HEK293 (cell line): ENCODE measurements at regions not wholly inside any gene's neighbourhood (a gene's known extent, or its start where the extent isn't known, plus 50 kb on each side); places are given as distances from the start of the nearest gene placed in this dataset.

Source experiments
- CTCF ChIA-PET: fragments of 350-600 bp; formaldehyde crosslinking; extraction: SDS; loops from one replicate; lab custom pipeline; 2021; ENCODE audit warnings: antibody characterized with exemption; lab: Yijun Ruan, JAX
- POLR2A ChIA-PET: fragments of 300-600 bp; formaldehyde crosslinking; extraction: SDS; loops from one replicate; lab custom pipeline; 2020; ENCODE audit warnings: antibody characterized with exemption, inconsistent platforms; lab: Yijun Ruan, JAX
- H3K27ac ChIP-seq: fragments of 200-500 bp; sonication (Bioruptor generic); 2 replicates; pipeline ENCODE4 v1.5.1; 2014; ENCODE audit warnings: low read depth, low read length, control low read depth, inconsistent platforms; ENCODE audit errors: extremely low read depth
- H3K36me3 ChIP-seq, 2 experiments: fragments of 200-500 bp in 1 of 2; sonication (Bioruptor generic) in 1 of 2; 1 replicate in 1 of 2; 2 replicates in 1 of 2; pipeline ENCODE4 v1.5.1; 2014 to 2017; ENCODE audit warnings: inconsistent platforms in 2 of 2, low read length in 2 of 2; ENCODE audit not compliant: control insufficient read depth in 2 of 2, insufficient read depth in 1 of 2
- H3K4me1 ChIP-seq: fragments of 200-500 bp; sonication (Bioruptor generic); 2 replicates; pipeline ENCODE4 v1.5.1; 2014; ENCODE audit warnings: mild to moderate bottlenecking, low read length, inconsistent platforms; ENCODE audit not compliant: control insufficient read depth, insufficient read depth
- H3K4me3 ChIP-seq: 2 replicates; pipeline ENCODE4 v1.5.1; 2011; ENCODE audit warnings: low read depth, mild to moderate bottlenecking, control low read depth, low read length, moderate library complexity
- H3K9me3 ChIP-seq: fragments of 200-500 bp; sonication (Bioruptor generic); 2 replicates; pipeline ENCODE4 v1.5.1; 2014; ENCODE audit warnings: low read depth, low read length, inconsistent platforms; ENCODE audit not compliant: control insufficient read depth, insufficient read depth
- SP7 ChIP-seq: fragments of 450-650 bp; formaldehyde crosslinking; IDR thresholded peaks from 2 replicates; pipeline ENCODE4 v1.5.1; 2016; ENCODE audit warnings: missing biosample characterization, missing genetic modification characterization
- WT1 ChIP-seq: fragments of 450-650 bp; formaldehyde crosslinking; IDR thresholded peaks from 2 replicates; pipeline ENCODE4 v1.5.1; 2016; ENCODE audit warnings: missing biosample characterization, missing genetic modification characterization
- ZNF138 ChIP-seq: fragments of 450-650 bp; formaldehyde crosslinking; IDR thresholded peaks from 2 replicates; pipeline ENCODE4 v1.5.1; 2016; ENCODE audit warnings: missing biosample characterization, missing genetic modification characterization, borderline replicate concordance
- ZNF175 ChIP-seq: fragments of 450-650 bp; formaldehyde crosslinking; IDR thresholded peaks from 2 replicates; pipeline ENCODE4 v1.5.1; 2016; ENCODE audit warnings: missing biosample characterization, missing genetic modification characterization
- ZNF221 ChIP-seq: fragments of 450-650 bp; formaldehyde crosslinking; IDR thresholded peaks from 2 replicates; pipeline ENCODE4 v1.5.1; 2017; ENCODE audit warnings: missing biosample characterization, missing genetic modification characterization, borderline replicate concordance
- ZNF239 ChIP-seq: fragments of 450-650 bp; formaldehyde crosslinking; IDR thresholded peaks from 2 replicates; pipeline ENCODE4 v1.5.1; 2016; ENCODE audit warnings: missing biosample characterization, missing genetic modification characterization
- ZNF302 ChIP-seq: fragments of 450-650 bp; formaldehyde crosslinking; IDR thresholded peaks from 2 replicates; pipeline ENCODE4 v1.5.1; 2016; ENCODE audit warnings: missing biosample characterization, missing genetic modification characterization, low read depth
- ZNF426 ChIP-seq: fragments of 450-650 bp; formaldehyde crosslinking; IDR thresholded peaks from 2 replicates; pipeline ENCODE4 v1.5.1; 2017; ENCODE audit warnings: missing biosample characterization, missing genetic modification characterization, mild to moderate bottlenecking, inconsistent platforms, moderate library complexity
- ZNF530 ChIP-seq: fragments of 450-650 bp; formaldehyde crosslinking; IDR thresholded peaks from 2 replicates; pipeline ENCODE4 v1.5.1; 2016; ENCODE audit warnings: low read depth, missing biosample characterization, missing genetic modification characterization
- ZNF677 ChIP-seq: fragments of 450-650 bp; IDR thresholded peaks from 2 replicates; pipeline ENCODE4 v1.5.0; 2018; ENCODE audit warnings: missing biosample characterization, mild to moderate bottlenecking, missing genetic modification characterization, moderate library complexity
- ZNF707 ChIP-seq: fragments of 450-650 bp; formaldehyde crosslinking; IDR thresholded peaks from 2 replicates; pipeline ENCODE4 v1.5.1; 2016; ENCODE audit warnings: missing biosample characterization, missing genetic modification characterization
- ZNF768 ChIP-seq: fragments of 450-650 bp; formaldehyde crosslinking; IDR thresholded peaks from 2 replicates; pipeline ENCODE4 v1.5.1; 2018; ENCODE audit warnings: missing biosample characterization, mild to moderate bottlenecking, missing genetic modification characterization
- ZNF830 ChIP-seq: fragments of 450-650 bp; IDR thresholded peaks from 2 replicates; pipeline ENCODE4 v1.5.0; 2018; ENCODE audit warnings: missing biosample characterization, missing genetic modification characterization, low read depth, mild to moderate bottlenecking, moderate library complexity
- TF ChIP-seq, protein P1 (sequence below): fragments of 450-650 bp; formaldehyde crosslinking; IDR thresholded peaks from 2 replicates; pipeline ENCODE4 v1.5.1; 2016; ENCODE audit warnings: missing biosample characterization, missing genetic modification characterization
- TF ChIP-seq, protein P2 (sequence below): fragments of 450-650 bp; formaldehyde crosslinking; conservative IDR thresholded peaks from 2 replicates; pipeline ENCODE4 v1.5.1; 2016; ENCODE audit warnings: low read depth, missing biosample characterization, missing genetic modification characterization
- TF ChIP-seq, protein P3 (sequence below): fragments of 450-650 bp; formaldehyde crosslinking; IDR thresholded peaks from 2 replicates; pipeline ENCODE4 v1.5.1; 2016; ENCODE audit warnings: missing biosample characterization, missing genetic modification characterization
- TF ChIP-seq, protein P4 (sequence below): fragments of 450-650 bp; formaldehyde crosslinking; IDR thresholded peaks from 2 replicates; pipeline ENCODE4 v1.5.1; 2017; ENCODE audit warnings: missing biosample characterization, missing genetic modification characterization
- TF ChIP-seq, protein P5 (sequence below): fragments of 450-650 bp; formaldehyde crosslinking; IDR thresholded peaks from 2 replicates; pipeline ENCODE4 v1.5.1; 2016; ENCODE audit warnings: missing biosample characterization, missing genetic modification characterization
- TF ChIP-seq, protein P6 (sequence below): fragments of 450-650 bp; formaldehyde crosslinking; IDR thresholded peaks from 2 replicates; pipeline ENCODE4 v1.5.1; 2016; ENCODE audit warnings: missing biosample characterization, missing genetic modification characterization

DNA sequence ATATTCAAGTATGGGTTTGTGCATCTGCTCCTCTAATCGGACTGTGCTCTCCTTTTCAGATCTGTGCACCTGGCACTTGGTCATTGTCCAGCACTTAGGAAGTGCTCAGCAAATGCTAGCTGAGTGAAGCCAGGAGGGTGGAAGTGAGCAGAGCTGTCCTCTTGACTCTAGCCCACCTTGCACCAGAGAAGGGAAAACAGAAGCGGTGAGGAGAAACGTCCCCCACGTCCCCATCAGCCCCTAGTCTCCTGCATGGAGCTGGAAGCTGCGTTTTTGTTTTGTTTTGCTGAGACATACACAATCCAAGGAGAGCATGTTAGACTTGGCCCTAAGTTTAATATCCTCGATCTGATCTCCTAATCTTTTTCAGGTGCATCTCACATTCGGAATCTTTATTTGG, 73.6 kb downstream of the EN1 start:
- Histone ChIP-seq H3K4me1 (no peaks in the 10 kb centered on the region), H3K27ac (no peak overlapping the region), H3K9me3 (no peaks in the 10 kb centered on the region), H3K36me3 (no peaks in the 10 kb centered on the region), H3K4me3 (no peak overlapping the region)
- no peak for TF ChIP-seq ZNF239 (tag by site-specific recombination)
- TF ChIP-seq, protein P1, sequence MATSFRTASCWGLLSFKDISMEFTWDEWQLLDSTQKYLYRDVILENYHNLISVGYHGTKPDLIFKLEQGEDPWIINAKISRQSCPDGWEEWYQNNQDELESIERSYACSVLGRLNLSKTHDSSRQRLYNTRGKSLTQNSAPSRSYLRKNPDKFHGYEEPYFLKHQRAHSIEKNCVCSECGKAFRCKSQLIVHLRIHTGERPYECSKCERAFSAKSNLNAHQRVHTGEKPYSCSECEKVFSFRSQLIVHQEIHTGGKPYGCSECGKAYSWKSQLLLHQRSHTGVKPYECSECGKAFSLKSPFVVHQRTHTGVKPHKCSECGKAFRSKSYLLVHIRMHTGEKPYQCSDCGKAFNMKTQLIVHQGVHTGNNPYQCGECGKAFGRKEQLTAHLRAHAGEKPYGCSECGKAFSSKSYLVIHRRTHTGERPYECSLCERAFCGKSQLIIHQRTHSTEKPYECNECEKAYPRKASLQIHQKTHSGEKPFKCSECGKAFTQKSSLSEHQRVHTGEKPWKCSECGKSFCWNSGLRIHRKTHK: no peak
- TF ChIP-seq, protein P2, sequence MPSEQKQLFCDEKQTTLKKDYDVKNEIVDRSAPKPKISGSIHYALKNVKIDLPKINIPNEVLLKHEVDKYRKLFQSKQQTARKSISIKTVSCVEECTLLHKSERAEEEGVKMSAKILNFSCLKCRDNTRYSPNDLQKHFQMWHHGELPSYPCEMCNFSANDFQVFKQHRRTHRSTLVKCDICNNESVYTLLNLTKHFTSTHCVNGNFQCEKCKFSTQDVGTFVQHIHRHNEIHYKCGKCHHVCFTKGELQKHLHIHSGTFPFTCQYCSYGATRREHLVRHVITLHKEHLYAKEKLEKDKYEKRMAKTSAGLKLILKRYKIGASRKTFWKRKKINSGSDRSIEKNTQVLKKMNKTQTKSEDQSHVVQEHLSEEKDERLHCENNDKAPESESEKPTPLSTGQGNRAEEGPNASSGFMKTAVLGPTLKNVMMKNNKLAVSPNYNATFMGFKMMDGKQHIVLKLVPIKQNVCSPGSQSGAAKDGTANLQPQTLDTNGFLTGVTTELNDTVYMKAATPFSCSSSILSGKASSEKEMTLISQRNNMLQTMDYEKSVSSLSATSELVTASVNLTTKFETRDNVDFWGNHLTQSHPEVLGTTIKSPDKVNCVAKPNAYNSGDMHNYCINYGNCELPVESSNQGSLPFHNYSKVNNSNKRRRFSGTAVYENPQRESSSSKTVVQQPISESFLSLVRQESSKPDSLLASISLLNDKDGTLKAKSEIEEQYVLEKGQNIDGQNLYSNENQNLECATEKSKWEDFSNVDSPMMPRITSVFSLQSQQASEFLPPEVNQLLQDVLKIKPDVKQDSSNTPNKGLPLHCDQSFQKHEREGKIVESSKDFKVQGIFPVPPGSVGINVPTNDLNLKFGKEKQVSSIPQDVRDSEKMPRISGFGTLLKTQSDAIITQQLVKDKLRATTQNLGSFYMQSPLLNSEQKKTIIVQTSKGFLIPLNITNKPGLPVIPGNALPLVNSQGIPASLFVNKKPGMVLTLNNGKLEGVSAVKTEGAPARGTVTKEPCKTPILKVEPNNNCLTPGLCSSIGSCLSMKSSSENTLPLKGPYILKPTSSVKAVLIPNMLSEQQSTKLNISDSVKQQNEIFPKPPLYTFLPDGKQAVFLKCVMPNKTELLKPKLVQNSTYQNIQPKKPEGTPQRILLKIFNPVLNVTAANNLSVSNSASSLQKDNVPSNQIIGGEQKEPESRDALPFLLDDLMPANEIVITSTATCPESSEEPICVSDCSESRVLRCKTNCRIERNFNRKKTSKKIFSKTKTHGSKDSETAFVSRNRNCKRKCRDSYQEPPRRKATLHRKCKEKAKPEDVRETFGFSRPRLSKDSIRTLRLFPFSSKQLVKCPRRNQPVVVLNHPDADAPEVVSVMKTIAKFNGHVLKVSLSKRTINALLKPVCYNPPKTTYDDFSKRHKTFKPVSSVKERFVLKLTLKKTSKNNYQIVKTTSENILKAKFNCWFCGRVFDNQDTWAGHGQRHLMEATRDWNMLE (tag by site-specific recombination): no peak
- TF ChIP-seq WT1 (tag by site-specific recombination): no peak
- TF ChIP-seq, protein P3, sequence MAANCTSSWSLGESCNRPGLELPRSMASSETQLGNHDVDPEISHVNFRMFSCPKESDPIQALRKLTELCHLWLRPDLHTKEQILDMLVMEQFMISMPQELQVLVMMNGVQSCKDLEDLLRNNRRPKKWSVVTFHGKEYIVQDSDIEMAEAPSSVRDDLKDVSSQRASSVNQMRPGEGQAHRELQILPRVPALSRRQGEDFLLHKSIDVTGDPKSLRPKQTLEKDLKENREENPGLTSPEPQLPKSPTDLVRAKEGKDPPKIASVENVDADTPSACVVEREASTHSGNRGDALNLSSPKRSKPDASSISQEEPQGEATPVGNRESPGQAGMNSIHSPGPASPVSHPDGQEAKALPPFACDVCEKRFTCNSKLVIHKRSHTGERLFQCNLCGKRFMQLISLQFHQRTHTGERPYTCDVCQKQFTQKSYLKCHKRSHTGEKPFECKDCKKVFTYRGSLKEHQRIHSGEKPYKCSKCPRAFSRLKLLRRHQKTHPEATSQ (tag by site-specific recombination): no peak
- TF ChIP-seq ZNF830 (tag by site-specific recombination): no peak
- no peak for TF ChIP-seq ZNF768 (tag by site-specific recombination)
- TF ChIP-seq, protein P4, sequence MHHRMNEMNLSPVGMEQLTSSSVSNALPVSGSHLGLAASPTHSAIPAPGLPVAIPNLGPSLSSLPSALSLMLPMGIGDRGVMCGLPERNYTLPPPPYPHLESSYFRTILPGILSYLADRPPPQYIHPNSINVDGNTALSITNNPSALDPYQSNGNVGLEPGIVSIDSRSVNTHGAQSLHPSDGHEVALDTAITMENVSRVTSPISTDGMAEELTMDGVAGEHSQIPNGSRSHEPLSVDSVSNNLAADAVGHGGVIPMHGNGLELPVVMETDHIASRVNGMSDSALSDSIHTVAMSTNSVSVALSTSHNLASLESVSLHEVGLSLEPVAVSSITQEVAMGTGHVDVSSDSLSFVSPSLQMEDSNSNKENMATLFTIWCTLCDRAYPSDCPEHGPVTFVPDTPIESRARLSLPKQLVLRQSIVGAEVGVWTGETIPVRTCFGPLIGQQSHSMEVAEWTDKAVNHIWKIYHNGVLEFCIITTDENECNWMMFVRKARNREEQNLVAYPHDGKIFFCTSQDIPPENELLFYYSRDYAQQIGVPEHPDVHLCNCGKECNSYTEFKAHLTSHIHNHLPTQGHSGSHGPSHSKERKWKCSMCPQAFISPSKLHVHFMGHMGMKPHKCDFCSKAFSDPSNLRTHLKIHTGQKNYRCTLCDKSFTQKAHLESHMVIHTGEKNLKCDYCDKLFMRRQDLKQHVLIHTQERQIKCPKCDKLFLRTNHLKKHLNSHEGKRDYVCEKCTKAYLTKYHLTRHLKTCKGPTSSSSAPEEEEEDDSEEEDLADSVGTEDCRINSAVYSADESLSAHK: no peak
- TF ChIP-seq, protein P5, sequence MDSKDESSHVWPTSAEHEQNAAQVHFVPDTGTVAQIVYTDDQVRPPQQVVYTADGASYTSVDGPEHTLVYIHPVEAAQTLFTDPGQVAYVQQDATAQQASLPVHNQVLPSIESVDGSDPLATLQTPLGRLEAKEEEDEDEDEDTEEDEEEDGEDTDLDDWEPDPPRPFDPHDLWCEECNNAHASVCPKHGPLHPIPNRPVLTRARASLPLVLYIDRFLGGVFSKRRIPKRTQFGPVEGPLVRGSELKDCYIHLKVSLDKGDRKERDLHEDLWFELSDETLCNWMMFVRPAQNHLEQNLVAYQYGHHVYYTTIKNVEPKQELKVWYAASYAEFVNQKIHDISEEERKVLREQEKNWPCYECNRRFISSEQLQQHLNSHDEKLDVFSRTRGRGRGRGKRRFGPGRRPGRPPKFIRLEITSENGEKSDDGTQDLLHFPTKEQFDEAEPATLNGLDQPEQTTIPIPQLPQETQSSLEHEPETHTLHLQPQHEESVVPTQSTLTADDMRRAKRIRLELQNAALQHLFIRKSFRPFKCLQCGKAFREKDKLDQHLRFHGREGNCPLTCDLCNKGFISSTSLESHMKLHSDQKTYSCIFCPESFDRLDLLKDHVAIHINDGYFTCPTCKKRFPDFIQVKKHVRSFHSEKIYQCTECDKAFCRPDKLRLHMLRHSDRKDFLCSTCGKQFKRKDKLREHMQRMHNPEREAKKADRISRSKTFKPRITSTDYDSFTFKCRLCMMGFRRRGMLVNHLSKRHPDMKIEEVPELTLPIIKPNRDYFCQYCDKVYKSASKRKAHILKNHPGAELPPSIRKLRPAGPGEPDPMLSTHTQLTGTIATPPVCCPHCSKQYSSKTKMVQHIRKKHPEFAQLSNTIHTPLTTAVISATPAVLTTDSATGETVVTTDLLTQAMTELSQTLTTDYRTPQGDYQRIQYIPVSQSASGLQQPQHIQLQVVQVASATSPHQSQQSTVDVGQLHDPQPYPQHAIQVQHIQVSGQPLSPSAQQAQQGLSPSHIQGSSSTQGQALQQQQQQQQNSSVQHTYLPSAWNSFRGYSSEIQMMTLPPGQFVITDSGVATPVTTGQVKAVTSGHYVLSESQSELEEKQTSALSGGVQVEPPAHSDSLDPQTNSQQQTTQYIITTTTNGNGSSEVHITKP: no peak
- no peak for TF ChIP-seq ZNF302 (tag by site-specific recombination)
- no peak for TF ChIP-seq ZNF707 (tag by site-specific recombination)
- no peak for TF ChIP-seq ZNF426 (tag by site-specific recombination)
- TF ChIP-seq ZNF221 (tag by site-specific recombination): no peak
- TF ChIP-seq ZNF530 (tag by site-specific recombination): no peak
- TF ChIP-seq ZNF175: no peak
- no peak for TF ChIP-seq SP7 (tag by site-specific recombination)
- no peak for TF ChIP-seq ZNF677 (tag by site-specific recombination)
- TF ChIP-seq, protein P6, sequence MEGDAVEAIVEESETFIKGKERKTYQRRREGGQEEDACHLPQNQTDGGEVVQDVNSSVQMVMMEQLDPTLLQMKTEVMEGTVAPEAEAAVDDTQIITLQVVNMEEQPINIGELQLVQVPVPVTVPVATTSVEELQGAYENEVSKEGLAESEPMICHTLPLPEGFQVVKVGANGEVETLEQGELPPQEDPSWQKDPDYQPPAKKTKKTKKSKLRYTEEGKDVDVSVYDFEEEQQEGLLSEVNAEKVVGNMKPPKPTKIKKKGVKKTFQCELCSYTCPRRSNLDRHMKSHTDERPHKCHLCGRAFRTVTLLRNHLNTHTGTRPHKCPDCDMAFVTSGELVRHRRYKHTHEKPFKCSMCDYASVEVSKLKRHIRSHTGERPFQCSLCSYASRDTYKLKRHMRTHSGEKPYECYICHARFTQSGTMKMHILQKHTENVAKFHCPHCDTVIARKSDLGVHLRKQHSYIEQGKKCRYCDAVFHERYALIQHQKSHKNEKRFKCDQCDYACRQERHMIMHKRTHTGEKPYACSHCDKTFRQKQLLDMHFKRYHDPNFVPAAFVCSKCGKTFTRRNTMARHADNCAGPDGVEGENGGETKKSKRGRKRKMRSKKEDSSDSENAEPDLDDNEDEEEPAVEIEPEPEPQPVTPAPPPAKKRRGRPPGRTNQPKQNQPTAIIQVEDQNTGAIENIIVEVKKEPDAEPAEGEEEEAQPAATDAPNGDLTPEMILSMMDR (tag by site-specific recombination): no peak
- no peak for TF ChIP-seq ZNF138
- POLR2A ChIA-PET: no interaction called here
- CTCF ChIA-PET: interaction anchor here (0.7 kb wide), 1 partner anchor 235 kb away, joined by 3 read pairs; no protein-coding TSS in a partner anchor
